GM12892 (cell line): ENCODE measurements at regions not wholly inside any gene's neighbourhood (a gene's known extent, or its start where the extent isn't known, plus 50 kb on each side); places are given as distances from the start of the nearest gene placed in this dataset.

Source experiments
- POLR2A ChIP-seq: IDR thresholded peaks from 2 replicates; pipeline ENCODE4 v1.6.1; 2011; ENCODE audit warnings: low read depth, low read length, control low read depth
- POLR2AphosphoS5 ChIP-seq: IDR thresholded peaks from 2 replicates; pipeline ENCODE4 v1.6.1; 2011; ENCODE audit warnings: low read depth, low read length, control low read depth
- TAF1 ChIP-seq: IDR thresholded peaks from 2 replicates; pipeline ENCODE4 v1.6.1; 2011; ENCODE audit warnings: low read depth, mild to moderate bottlenecking, control low read depth, low read length, borderline replicate concordance

- TF ChIP-seq TAF1 (no peak), POLR2A (no peak), POLR2AphosphoS5 (no peak)
Measured at GRCh38 chr2:224156436-224156835, 117.3 kb upstream of the SERPINE2 start.
